Midbrain (tissue), 1 donor: ENCODE measurements at regions not wholly inside any gene's neighbourhood (a gene's known extent, or its start where the extent isn't known, plus 50 kb on each side); places are given as distances from the start of the nearest gene placed in this dataset.

Experiments
- DNase-seq: peaks from one replicate; lab custom pipeline; 2025; lab: John Stamatoyannopoulos, UW

DNA sequence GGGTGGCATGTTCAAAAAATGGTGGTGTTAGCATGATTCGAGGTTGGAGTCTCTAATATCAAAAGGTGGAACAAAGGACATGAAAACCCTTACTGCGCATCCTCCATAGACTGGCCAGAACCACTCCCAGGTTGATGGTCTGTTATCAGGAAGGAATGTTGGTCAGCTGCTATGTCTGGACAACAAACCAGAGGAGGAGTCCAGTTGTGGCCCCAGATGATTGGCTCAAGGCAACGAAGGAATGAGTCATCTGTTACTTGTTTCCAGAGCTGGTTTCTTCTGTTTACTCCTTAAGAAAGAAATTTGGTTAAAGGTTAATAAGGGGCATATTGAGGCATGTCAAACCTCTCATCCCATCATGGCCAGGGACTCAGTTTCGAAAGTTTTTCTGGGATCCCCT is 56.8 kb upstream of the GRIA4 start:
- no peak for DNase-seq

GRCh38 chr11:105548359-105548758 is 61.5 kb upstream of the GRIA4 start:
- DNase-seq: no peak

- no peak for DNase-seq
These were observed 71.3 kb upstream of the GRIA4 start for GRCh38 chr11:105538588-105538987.

DNA sequence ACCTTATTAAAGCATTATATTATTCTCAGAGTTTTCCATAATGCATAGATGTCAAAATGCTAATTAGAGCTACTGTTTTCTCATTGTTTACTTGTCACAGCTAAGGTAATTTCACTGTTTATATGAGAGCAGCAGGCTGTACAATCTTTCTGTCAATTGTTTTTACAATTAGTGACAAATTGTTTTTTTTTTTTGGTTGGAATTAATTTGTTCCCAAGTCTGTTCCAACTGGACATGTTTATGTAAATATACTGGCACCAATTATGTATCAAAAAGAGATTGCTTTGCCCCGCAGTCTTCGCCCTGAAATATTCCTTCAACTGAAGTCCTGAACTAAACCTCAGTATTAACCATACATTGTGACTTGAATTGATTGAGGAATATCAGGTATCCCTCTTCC is 72.3 kb upstream of the GRIA4 start:
- DNase-seq: no peak

- no peak for DNase-seq
These were observed 85.6 kb upstream of the GRIA4 start for GRCh38 chr11:105524286-105524685.

DNA sequence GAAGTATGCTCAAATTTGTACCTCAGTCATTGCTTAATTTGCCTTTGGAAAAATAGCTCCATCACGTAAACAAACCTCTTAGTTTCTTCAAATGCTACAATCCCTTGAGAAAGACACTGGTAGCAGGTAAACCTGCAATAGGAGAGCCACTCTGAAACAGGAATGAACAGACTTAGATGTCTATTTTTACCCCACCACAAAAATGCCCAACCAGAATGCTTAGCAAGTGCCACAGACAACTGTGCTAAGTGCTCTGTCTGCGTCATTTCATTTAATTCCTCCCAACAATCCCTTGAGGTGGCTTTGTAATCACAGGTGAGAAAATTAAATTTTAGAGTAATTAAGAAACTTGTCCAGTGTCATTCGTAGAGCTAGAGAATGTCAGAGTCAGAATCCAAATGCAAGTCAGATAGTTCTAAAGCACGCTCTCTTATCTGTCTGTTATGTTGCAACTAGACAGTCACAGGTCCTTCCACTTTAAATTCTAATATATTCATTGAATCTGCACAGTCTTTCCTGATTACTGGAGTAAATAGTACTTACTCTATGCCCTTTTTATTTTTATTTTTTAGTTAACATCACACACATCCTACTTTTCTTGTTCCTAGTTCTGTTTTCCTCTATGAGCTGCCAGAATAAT is 89.0 kb upstream of the GRIA4 start:
- DNase-seq: no peak

- DNase-seq: no peak
These were observed 102.2 kb upstream of the GRIA4 start for GRCh38 chr11:105507496-105508254.

- DNase-seq: no peak
These were observed 117.9 kb upstream of the GRIA4 start for GRCh38 chr11:105492010-105492409.

- no peak for DNase-seq
These were observed 118.5 kb upstream of the GRIA4 start for GRCh38 chr11:105491394-105491793.

DNA sequence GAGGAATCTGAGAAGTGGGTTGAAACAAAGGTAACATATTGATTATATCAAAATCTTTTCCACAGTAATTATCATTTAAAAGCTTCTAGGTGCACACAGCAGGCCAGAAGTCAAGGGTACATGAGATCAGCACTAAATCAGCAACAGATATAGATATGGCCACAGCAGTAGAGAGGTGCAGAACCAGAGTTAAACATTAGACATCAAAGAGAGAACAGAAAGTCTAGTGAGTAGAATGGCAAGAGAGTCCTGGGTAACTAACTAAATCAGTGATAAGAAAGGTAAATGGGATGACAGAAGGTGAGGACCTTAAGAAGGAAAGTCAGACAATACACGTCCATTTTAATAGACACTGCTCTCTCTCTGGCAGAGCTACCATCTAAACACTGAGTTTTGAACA is 119.5 kb upstream of the GRIA4 start:
- no peak for DNase-seq

- peak; percentile 39 for DNase-seq
These were observed 120.4 kb upstream of the GRIA4 start for GRCh38 chr11:105489446-105489845.

GRCh38 chr11:105486929-105487328 is 122.9 kb upstream of the GRIA4 start:
- no peak for DNase-seq

GRCh38 chr11:105469931-105470330 is 139.9 kb upstream of the GRIA4 start:
- no peak for DNase-seq

DNA sequence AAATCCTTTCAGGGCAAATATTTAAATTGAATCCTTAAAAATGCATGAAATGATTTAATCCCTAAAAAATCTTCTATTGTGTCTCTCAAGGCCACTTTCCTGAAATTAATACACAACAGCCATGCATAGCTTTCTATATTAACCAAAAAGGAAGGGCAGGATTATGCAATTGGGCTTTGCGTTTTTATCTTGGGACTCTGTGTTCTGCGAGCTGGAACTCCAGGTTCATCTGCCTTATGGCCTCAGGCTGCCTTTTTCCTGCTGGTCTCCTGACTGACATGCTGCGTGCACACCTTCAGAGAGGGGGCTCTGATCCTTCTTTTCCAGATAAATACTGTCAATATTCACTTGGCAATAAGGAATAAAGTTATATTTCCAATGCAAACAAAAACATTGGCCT is 141.7 kb upstream of the GRIA4 start:
- no peak for DNase-seq

DNA sequence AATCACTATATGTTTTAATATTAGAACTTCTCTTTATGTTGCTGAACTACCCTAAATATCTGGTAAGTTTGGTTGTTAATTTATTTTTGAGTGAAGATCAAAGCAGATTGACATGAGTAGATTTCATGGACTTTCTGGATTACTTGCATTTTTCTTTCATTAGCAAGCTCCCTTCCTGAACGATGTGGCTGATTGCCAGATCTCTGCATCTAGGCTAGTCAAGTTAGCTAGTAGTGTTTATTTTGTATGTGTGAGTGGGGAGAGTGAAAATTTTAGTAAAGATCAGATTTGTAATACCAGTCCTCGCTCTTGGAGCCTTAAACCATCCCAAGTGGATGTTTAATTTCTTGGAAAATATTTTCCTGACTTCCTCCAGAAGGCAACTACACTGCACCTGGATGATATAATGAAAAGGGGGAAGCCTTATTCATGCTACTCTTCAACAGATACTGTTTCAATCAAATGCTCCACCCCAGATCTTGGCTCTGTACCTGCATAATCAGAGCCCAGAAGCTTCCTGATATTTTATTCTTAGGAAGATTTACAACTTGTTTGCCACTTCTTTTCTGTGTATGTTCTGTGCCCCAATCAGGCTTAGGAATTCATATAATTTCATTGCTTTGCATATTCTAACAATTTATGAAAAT is 143.2 kb upstream of the GRIA4 start:
- DNase-seq: no peak

GRCh38 chr11:105458071-105458470 is 151.8 kb upstream of the GRIA4 start:
- DNase-seq: no peak

- DNase-seq: no peak
These were observed 152.9 kb upstream of the GRIA4 start for GRCh38 chr11:105456950-105457349.

DNA sequence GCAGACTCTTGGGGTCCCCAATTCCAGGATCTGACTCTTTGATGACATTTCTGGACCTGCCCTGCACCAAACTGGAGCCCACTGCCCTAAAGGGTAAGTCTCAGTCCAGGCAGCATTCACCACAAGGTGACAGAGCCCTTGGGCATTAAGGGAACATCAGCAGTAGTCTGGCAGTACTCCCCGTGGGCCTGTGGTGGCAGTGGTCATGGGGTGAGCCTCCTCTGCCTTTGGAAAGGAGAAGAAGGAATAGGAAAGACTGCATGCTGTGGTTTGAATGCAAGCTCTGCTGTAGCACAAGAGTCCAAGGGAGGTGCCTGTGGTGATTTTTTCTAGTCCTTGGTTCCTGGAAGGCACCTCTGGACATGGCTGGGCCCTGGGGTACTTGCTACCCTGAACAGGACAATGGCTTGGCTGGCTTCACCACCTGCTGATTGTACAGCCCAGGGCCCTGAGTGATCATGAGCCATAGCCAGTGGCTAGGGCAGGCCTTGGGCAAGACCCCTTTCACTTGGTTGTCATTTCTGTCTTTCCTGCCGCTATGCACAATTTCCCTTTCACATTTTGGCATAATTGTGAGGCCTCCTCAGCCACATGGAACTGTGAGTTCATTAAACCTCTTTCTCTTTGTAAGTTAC is 160.7 kb upstream of the GRIA4 start:
- no peak for DNase-seq

DNA sequence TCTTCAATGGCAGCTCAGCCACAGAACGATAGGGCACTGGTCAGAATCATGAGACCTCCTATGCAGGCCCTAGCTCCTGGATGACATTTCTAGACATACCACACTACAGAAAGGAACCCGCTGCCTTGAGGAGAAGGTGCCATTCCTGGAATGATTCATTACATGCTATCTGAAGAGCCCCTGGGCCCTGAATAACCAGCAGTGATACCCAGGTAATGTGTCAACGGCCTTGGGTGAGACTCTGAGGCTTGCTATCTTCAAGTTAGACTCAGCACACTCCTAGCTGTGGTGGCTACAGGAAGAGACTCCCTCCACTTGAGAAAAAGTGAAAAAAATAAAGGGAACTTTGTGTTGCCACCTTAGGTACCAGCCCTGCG is 161.2 kb upstream of the GRIA4 start:
- DNase-seq: no peak

GRCh38 chr11:105447936-105448702 is 161.8 kb upstream of the GRIA4 start:
- DNase-seq: no peak

GRCh38 chr11:105443623-105444022 is 166.2 kb upstream of the GRIA4 start:
- DNase-seq: no peak
